ENCODE measurements at regions not wholly inside any gene's neighbourhood (a gene's known extent, or its start where the extent isn't known, plus 50 kb on each side); places are given as distances from the start of the nearest gene placed in this dataset.

DNA sequence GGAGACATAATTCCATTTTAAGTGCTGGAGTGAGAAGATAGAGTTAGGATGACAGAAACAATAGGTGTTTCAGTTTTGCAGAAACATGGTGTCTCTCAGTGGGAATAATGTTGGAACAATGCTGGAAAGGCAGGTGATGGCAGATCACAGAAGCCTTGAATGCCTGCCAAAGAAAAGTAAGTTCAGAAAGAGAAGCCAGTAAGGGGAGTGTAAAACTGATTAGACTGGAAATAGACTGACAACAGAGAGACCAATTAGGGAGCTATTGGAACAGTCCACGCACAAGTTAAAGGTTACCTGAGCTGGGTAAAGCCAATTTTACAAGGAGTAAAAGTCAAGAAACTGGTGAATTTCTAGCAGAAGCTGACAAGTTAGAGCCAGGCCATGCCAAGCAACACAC is 142.9 kb downstream of the TFAP2A start:
- POLR2A ChIA-PET: no interaction called here
- Histone ChIP-seq H3K9me3 (ENCODE audit: control insufficient read depth, insufficient read depth, low read length) (peaks cover 10% of the 10 kb centered on the region), H3K27ac (ENCODE audit: low read depth, low read length) (no peak overlapping the region), H3K4me3 (ENCODE audit: low read depth, low read length) (no peak overlapping the region), H3K27me3 (ENCODE audit: control insufficient read depth, insufficient read depth, low read length) (no peaks in the 10 kb centered on the region)
- TF ChIP-seq, protein P1, sequence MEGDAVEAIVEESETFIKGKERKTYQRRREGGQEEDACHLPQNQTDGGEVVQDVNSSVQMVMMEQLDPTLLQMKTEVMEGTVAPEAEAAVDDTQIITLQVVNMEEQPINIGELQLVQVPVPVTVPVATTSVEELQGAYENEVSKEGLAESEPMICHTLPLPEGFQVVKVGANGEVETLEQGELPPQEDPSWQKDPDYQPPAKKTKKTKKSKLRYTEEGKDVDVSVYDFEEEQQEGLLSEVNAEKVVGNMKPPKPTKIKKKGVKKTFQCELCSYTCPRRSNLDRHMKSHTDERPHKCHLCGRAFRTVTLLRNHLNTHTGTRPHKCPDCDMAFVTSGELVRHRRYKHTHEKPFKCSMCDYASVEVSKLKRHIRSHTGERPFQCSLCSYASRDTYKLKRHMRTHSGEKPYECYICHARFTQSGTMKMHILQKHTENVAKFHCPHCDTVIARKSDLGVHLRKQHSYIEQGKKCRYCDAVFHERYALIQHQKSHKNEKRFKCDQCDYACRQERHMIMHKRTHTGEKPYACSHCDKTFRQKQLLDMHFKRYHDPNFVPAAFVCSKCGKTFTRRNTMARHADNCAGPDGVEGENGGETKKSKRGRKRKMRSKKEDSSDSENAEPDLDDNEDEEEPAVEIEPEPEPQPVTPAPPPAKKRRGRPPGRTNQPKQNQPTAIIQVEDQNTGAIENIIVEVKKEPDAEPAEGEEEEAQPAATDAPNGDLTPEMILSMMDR (IDR thresholded peaks at IDR 0.05; ENCODE audit: low read depth, low read length): no peak
- DNase-seq (ENCODE audit: low read depth, low spot score): no peak
- CTCF ChIA-PET: no interaction called here

DNA sequence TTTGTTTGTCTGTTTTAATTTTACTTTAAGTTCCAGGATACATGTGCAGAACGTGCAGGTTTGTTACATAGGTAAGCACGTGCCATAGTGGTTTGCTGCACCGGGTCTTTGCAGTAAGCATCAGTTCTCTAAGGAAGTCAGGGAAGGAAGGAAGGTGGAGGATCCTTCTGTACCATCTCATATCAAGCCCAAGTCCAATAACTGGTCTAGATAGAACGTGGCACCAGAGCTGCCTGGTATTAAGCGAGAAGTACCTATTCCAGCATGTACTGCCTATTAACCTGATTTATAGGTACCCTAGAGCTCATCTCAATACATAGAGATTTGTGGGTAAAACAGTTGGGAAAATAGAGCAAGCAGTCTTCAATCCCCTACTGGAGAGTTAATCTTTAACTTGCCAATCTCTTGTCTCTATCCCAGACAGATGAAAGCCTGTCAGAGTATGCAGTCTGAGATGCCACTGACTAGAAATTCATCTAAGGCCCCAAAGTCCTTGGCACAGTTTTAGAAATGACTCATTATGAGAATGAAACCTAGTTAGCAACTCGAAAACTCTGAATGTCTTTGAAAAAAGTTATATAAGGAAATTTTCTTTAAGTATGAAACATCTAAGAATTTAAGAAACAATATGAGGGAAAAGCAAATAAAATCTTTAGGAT is 144.9 kb downstream of the TFAP2A start:
- TF ChIP-seq, protein P1 (IDR thresholded peaks at IDR 0.05; ENCODE audit: low read depth, low read length): no peak
- no peak overlapping the region for H3K27ac ChIP-seq (ENCODE audit: low read depth, low read length)
- no peaks in the 10 kb centered on the region for H3K27me3 ChIP-seq (ENCODE audit: control insufficient read depth, insufficient read depth, low read length)
- POLR2A ChIA-PET: interaction anchor here (0.6 kb wide), 1 partner anchor 119 kb away, joined by 4 read pairs; no protein-coding TSS in a partner anchor
- H3K4me3 ChIP-seq (ENCODE audit: low read depth, low read length): no peak overlapping the region
- no peak for DNase-seq (ENCODE audit: low read depth, low spot score)
- CTCF ChIA-PET: no interaction called here
- H3K9me3 ChIP-seq (ENCODE audit: control insufficient read depth, insufficient read depth, low read length): peaks cover 14% of the 10 kb centered on the region

DNA sequence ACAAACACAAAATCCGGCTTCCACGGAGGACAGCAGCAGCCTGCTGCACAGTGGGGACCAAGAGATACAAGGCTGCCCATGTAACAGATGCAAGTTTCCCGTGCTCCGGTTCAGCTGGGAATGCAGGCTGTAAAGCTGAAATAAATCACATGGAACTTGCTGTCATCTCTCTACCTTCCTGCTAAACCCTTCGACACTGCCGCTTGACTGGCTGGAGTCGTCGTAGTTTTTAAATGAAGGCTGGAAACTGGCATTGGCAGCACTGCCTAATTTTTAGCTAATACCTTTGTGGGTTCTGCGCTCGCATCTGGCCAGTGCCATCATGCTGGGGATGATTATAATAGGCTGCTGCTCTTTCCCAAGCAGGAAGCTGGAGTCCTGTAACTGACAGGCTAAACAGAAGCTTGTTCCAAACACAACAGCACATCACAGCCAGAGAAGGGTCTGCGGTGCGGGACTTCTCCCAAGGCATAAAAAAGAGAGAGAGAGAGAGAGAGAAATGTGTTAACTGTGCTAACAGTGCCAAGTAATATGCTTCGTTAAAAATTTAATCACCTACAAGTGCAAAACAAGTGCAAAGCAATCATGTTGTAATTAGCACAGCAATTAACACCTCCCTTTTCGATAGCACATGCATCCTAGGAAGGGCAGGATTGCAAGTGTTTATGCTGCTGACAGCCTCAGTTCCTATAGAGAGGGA is 146.1 kb downstream of the TFAP2A start:
- DNase-seq (ENCODE audit: low read depth, low spot score): no peak
- CTCF ChIA-PET: no interaction called here
- TF ChIP-seq, protein P1 (IDR thresholded peaks at IDR 0.05; ENCODE audit: low read depth, low read length): no peak
- no peak overlapping the region for H3K27ac ChIP-seq (ENCODE audit: low read depth, low read length)
- H3K4me3 ChIP-seq (ENCODE audit: low read depth, low read length): no peak overlapping the region
- POLR2A ChIA-PET: no interaction called here
- H3K9me3 ChIP-seq (ENCODE audit: control insufficient read depth, insufficient read depth, low read length): peaks cover 14% of the 10 kb centered on the region
- no peaks in the 10 kb centered on the region for H3K27me3 ChIP-seq (ENCODE audit: control insufficient read depth, insufficient read depth, low read length)

DNA sequence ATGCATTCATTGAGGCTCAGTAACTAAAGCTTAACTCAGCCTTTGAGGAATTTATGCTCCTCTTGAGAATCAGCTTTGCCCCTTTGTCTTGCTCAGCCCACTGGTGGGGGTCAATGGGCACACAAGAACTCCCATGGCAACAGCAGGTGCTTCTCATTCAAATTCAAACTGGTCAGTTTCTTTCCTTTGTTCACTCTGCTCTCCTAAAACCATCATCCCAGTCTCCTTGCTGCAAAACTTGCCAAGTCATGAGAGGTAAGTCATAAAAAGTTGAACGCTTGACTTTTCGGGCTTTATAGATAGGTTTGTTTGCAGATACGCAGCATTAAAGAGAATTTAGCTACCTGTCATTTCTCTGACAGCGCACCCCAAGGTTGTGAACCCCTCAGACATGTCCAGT is 146.8 kb downstream of the TFAP2A start:
- Histone ChIP-seq H3K27ac (ENCODE audit: low read depth, low read length) (no peak overlapping the region), H3K27me3 (ENCODE audit: control insufficient read depth, insufficient read depth, low read length) (no peaks in the 10 kb centered on the region), H3K9me3 (ENCODE audit: control insufficient read depth, insufficient read depth, low read length) (peaks cover 14% of the 10 kb centered on the region), H3K4me3 (ENCODE audit: low read depth, low read length) (no peak overlapping the region)
- TF ChIP-seq, protein P1 (IDR thresholded peaks at IDR 0.05; ENCODE audit: low read depth, low read length): no peak
- POLR2A ChIA-PET: no interaction called here
- CTCF ChIA-PET: no interaction called here
- no peak for DNase-seq (ENCODE audit: low read depth, low spot score)

DNA sequence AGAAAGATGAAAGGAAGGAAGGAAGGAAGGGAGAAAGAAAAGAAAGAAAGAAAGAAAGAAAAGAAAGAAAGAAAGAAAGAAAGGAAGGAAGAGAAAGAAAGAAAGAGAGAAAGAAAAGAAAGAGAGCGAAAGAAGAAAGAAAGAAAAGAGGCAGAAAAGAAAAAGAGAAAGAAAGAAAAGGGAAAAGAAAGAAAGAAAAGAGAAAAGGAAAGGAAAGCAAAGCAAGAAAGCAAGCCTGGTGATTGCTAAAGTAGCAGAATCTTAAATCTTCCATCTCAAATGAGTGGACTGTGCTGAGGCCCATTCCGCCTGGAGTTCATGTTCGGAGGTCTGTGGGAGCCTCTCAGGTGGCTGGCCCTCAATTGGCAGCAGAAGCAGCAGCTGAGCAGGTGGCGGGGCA is 148.4 kb downstream of the TFAP2A start:
- no peak for DNase-seq (ENCODE audit: low read depth, low spot score)
- ChIA-PET POLR2A (no interaction called here), CTCF (no interaction called here)
- no peak overlapping the region for H3K27ac ChIP-seq (ENCODE audit: low read depth, low read length)
- no peak overlapping the region for H3K4me3 ChIP-seq (ENCODE audit: low read depth, low read length)
- H3K9me3 ChIP-seq (ENCODE audit: control insufficient read depth, insufficient read depth, low read length): peaks cover 14% of the 10 kb centered on the region
- TF ChIP-seq, protein P1 (IDR thresholded peaks at IDR 0.05; ENCODE audit: low read depth, low read length): no peak
- H3K27me3 ChIP-seq (ENCODE audit: control insufficient read depth, insufficient read depth, low read length): no peaks in the 10 kb centered on the region
